Fibroblast of skin of back (primary cell): ENCODE measurements at regions not wholly inside any gene's neighbourhood (a gene's known extent, or its start where the extent isn't known, plus 50 kb on each side); places are given as distances from the start of the nearest gene placed in this dataset.
A peak's percentile ranks its signal among the peaks of the same experiment; 100 is the strongest.

ENCODE experiments used
- DNase-seq: peaks from one replicate; pipeline ENCODE4 v3.0.0-alpha.2; 2013

DNA sequence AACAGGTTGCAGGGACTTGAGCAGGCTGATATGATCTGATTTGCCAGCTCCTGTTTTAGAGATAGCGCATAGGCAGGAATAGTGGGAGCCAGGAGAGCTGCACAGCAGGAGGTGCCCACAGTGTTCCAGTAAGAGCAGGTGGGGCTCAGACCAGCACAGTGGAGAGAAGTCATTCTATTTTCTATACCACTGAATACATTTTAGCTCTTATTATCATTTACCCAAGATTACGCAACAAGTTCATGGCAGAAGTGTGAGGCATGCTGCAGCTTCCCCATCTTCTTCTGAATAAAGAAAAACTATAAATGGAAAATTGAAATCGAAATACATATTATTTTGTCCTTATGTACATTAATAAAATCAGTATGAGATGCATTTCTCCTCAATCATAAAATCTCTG, 114.7 kb upstream of the EDNRA start:
- no peak for DNase-seq

DNA sequence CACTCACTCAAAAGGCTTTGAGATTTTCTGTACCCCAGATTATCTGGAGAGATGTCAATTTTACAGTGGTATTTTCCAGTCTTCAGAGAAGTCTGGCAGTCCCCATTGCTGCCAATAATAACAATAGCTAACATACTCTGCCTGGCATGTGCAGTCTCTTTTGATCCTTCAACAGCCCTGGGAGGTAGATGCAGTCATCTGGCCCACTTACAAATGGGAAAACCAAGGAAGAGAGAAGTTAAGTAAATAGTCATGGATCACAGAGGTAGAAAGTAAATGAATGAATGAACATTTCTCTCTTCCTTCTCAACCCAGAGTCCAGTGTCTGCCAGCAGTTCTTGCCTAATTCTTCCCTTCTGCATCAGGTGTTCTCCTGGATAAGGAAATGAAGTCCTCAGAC, 113.0 kb upstream of the EDNRA start:
- peak; percentile 33 for DNase-seq

- peak; percentile 81 for DNase-seq
Measured at GRCh38 chr4:147368948-147369347, 111.9 kb upstream of the EDNRA start.

DNA sequence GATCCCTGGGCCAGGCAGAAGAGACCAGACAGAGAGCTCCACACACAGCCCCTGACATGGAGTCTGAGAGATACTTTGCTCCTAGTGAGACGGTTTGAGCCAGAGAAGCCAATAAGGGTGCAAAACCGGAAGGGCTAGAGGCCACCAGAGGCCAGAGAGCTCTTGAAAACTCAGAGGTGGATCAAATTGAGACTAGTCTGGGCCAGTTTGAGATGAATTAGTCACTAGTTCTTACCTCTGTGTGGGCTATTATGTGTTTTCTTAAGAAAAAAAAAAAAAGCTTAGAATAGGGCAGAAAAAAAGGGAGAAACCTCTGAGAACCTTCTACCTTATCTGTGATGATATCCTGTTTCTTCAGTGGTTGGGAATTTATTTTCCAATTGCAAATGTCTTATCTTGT, 110.4 kb upstream of the EDNRA start:
- DNase-seq = peak; percentile 49

- no peak for DNase-seq
Measured at GRCh38 chr4:147370881-147371280, 110.0 kb upstream of the EDNRA start.

DNA sequence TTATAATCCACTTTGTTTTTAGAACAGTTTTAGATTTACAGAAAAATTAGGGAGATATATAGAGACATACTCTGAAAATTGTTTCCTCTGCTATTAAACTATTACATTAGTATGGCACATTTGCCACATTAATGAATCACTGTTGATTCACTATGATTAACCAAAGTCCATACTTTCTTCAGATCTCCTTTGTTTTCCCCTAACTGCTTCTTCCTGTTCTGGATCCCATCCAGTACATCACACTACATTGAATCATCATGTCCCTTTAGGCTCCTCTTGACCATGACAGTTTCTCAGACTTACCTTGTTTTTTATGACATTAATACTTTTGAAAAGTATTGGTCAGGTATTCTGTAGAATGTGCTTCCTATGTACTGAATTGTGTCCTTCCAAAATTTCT, 109.2 kb upstream of the EDNRA start:
- peak; percentile 85 for DNase-seq

- no peak for DNase-seq
Measured at GRCh38 chr4:147378780-147379179, 102.1 kb upstream of the EDNRA start.

DNA sequence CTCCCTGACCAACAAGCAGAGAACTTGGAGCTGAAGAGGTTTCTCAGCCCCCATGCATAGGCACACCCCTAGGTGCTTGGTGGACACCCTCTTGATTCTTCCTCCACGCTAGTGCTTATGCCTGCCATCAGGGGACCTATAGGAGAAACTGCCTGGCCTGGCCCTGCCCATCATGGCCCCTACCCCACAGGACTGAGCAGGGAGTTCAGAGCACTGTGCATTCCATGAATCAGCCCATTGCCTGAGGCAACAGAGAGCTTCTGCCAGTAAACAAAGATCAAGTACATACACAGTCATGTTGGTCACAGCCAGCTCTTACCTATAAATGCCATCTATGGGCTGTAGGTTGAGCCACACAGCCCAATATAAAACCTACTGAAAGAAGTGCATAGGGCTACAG, 99.1 kb upstream of the EDNRA start:
- DNase-seq = no peak

DNA sequence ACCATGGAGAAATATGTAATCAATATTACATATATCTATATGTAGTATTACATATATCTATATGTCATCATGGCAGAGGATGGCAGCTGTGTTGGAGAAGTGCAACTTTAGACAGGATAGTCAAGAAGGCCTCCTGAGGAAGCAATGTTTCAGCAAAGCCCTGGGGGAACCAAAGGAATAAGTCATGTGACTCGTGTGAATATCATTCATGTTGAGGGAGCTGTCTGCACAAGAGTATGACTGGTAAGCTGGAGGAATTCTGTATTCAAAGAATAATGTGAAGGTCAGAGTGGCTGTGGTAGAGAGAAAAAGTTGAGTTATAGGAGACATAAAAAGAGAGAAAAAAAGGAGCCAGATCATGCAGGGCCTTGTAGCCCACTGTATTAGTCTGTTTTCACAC, 92.9 kb upstream of the EDNRA start:
- peak; percentile 65 for DNase-seq

DNA sequence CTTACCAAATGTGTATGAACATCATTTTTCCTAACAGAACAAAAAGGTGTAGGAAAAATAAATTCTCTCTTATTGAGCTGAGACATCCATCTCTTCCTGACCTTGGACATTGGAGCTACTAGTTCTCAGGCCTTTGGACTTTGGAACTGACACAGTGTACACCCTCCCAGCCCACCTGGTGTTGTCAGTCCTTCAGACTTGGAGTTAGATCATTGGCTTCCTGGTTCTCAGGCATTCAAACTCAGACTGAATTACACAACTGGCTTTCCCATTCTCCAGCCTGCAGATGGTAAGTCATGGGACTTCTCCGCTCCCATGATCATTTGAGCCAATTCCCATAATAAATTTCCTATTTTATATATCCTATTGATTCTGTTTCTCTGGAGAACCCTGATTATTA, 84.8 kb upstream of the EDNRA start:
- no peak for DNase-seq

DNA sequence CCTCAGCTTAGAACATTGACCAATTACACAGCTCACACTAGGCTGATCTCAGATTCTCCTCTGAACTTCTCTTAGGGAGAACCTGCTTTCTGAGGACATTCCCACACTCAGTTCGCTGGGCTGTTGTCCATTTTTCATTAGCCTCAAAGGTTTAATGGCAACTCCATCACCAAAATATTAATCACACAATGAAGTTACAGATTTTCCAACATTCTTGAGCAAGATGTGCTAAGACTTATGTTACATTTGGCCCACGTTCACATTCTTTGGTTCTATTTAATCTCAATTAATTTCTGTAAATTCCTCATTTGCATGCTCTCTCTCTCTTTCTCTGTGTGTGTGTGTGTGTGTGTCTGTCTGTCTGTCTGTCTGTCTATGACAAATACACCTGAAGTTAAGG, 82.3 kb upstream of the EDNRA start:
- DNase-seq = no peak

- no peak for DNase-seq
Measured at GRCh38 chr4:147400721-147401120, 80.2 kb upstream of the EDNRA start.

- no peak for DNase-seq
Measured at GRCh38 chr4:147401221-147401620, 79.7 kb upstream of the EDNRA start.

DNA sequence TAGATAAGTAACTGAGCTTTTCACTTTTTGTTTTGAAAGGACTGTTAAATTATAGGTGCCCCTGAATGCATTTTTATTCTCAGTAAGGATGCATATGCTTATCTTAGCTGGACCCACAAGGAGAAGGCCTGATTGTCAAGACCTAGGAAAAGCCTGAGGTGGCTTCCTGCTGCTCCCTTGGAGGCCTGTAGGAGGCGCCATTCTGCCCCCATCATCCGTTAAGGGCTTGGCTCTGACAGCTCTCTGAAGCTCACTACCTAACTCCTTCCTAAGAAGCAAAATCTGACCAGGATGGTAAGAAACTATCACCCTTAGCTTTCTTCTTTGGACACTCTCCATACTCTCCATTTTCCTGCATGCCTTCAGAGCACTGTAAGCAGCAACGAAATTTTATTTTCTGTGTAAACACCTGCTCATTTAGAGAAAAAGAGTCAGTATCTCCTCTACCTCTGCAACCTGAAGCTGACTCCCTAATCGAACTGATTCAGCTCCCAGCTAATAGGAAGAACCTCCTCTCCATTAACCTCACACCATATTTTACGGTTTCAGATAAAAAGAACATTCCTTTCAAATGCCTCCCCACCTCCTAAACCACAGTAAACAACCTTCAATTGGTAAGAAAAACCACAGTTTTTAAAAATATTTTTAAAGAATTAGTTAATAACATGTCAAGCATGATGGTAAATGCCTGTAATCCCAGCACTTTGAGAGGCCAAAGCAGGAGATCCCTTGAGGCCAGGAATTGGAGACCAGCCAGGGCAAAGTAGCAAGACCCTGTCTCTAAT, 73.4 kb upstream of the EDNRA start:
- DNase-seq = no peak

DNA sequence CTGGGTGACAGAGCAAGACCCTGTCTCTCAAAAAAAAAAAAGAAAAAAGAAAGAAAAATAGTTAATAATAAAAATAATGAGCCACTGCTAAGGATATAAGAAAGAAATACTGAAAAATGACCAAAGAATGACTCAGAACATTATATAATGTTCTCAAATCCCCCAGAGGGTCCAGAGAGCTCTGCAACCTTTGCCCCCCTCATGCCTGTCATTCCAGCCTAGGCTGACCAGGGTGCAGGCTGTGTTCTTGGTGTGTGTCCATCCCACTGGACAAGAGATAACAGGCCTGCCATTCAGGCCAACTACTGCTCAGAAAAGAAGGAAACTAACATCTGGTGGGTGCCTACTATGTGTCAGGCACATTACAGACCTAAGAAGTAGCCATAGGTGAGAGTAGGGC, 72.7 kb upstream of the EDNRA start:
- DNase-seq = no peak

DNA sequence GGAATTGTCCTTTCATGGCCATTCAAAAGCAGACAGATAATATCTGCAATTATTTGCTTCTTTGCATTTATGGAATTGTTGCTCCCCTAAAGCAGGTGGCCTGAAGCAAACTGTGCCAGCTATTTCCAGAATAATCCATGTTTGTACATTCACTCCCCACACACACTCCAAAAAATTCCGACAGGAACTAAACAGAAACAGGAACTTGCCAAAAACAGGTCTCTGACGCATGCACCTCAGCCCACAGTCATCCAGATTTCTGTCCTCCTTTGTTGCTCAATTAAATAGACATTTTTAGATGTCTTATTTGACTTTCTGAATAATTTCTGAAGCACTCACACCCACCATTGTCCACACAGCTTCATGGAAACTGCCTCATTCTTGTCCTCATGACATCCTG, 71.5 kb upstream of the EDNRA start:
- no peak for DNase-seq

DNA sequence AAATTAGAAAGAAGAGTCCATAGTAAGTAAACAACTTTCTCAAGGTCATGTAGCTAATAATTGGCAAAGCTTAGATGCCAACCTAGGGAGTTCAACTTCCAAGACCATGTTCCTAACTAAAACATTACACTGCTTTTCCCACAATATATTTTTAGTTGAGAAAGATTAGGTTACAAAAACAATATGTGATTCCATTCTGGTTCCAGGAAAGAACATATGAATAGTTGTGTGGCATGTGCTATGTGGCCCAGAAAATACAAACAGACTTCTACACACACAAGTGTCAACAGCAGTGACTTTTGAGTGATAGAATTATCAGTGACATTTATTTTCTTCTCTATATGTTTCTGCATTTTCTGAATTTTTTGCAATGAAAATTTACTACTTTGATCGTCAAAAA, 62.7 kb upstream of the EDNRA start:
- DNase-seq = peak; percentile 33

GRCh38 chr4:147421456-147421855, 59.4 kb upstream of the EDNRA start:
- DNase-seq = no peak

DNA sequence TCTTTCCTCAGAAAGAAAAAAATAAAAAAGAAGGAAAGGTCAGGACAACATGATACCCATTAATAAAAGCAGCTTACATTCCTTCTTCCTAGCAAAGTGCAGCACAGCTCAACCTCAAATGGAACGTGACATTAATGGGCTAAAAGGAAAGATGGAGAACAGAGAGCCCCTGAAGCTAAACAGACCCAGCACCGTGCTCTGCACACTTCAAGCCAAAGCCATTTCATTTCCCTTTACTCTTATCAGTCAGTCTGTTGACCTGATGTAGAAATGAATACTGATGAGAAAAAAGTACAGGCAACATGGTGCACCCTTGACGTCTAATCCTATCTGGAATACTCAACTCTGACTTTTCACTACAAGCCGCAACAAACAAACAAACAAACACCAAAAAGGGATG, 57.7 kb upstream of the EDNRA start:
- DNase-seq = no peak

GRCh38 chr4:147425019-147425418, 55.9 kb upstream of the EDNRA start:
- no peak for DNase-seq

DNA sequence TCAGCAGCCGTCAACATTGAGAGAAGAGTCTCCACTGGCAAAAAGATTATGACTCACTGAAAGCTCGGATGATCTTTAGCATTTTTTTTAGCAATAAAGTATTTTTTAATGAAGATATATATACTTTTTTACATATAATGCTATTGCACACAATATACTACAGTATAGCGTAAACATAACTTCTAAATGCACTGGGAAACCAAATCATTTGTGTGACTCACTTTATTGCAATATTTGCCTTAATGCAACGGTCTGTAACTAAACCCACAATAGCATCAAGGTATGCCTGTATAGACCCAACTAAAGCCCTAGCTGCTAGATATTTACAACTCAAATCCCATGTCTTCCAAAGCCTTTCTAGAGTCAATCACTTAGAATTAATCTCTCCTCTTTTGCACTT, 52.3 kb upstream of the EDNRA start:
- no peak for DNase-seq

DNA sequence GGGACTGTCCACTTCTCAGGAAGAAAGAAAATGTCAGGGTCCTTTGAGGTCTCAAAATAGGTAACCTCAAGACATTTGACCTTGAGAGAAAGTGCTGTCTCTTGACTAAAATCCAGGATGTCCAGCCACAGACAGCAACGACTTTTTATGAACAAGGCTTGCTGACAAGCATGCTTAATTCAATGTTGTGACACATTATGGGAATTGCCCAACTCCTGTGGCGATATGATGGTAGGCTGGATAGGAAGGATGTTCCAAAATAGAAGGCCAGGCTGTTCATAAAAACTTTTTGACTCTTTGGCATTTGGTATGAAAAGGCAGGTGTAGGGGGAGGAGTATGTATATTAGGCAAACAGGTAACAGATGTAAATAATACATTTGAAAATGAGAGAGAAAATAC, 50.8 kb upstream of the EDNRA start:
- DNase-seq = no peak
